ENCODE measurements at regions not wholly inside any gene's neighbourhood (a gene's known extent, or its start where the extent isn't known, plus 50 kb on each side); places are given as distances from the start of the nearest gene placed in this dataset.
"Not testable (repeated sequence)": the region's sequence is repeated elsewhere in the genome, so short reads cannot be mapped to it uniquely, and the experiment has no call there.

DNA sequence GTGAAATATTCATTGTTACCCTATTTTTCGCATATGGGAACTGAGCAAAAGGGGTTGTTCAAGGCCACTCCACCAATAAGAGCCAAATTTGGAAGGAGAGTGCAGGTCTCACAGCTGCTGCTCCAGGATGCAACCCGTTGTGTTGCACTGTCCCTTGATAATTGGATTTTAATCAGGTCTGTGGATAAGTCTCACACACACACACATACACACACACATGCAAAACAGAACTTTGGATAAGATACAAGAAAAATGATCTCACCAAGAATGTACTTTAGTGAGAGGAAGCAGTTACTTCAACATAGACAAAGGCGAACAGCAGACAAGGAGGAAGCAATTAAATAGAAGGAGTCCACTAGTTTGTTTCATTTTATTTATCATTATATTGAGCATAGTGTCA lies 127.3 kb upstream of the EDNRB start:
- Histone ChIP-seq H3K9ac (ENCODE audit: low read length) (no peak overlapping the region), H3K27me3 (ENCODE audit: low read length) (no peaks in the 10 kb centered on the region), H3K9me3 (ENCODE audit: low read length) (no peaks in the 10 kb centered on the region), H3K27ac (ENCODE audit: low read length) (no peak overlapping the region), H3K4me3 (ENCODE audit: low read length) (no peak overlapping the region), H2AFZ (ENCODE audit: low read length) (no peak overlapping the region), H3K9me2 (replicated peaks; ENCODE audit: low read length) (no peaks in the 10 kb centered on the region), H3K36me3 (ENCODE audit: low read depth, low read length) (no peaks in the 10 kb centered on the region), H4K20me1 (ENCODE audit: low read length) (no peaks in the 10 kb centered on the region), H3K4me1 (ENCODE audit: insufficient read depth, low read length) (no peaks in the 10 kb centered on the region), H3F3A (ENCODE audit: low read length, unreplicated experiment) (no peaks in the 10 kb centered on the region), H3K4me2 (ENCODE audit: low read length) (no peak overlapping the region), H3K79me2 (ENCODE audit: low read length) (no peaks in the 10 kb centered on the region)
- ChIA-PET CTCF (no interaction called here), POLR2A (ENCODE audit: unreplicated experiment) (no interaction called here)
- TF ChIP-seq, protein P1, sequence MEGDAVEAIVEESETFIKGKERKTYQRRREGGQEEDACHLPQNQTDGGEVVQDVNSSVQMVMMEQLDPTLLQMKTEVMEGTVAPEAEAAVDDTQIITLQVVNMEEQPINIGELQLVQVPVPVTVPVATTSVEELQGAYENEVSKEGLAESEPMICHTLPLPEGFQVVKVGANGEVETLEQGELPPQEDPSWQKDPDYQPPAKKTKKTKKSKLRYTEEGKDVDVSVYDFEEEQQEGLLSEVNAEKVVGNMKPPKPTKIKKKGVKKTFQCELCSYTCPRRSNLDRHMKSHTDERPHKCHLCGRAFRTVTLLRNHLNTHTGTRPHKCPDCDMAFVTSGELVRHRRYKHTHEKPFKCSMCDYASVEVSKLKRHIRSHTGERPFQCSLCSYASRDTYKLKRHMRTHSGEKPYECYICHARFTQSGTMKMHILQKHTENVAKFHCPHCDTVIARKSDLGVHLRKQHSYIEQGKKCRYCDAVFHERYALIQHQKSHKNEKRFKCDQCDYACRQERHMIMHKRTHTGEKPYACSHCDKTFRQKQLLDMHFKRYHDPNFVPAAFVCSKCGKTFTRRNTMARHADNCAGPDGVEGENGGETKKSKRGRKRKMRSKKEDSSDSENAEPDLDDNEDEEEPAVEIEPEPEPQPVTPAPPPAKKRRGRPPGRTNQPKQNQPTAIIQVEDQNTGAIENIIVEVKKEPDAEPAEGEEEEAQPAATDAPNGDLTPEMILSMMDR (conservative IDR thresholded peaks at IDR 0.05; ENCODE audit: low read depth, low read length) = no peak
- TF ChIP-seq EZH2 (IDR thresholded peaks at IDR 0.05; ENCODE audit: low read length, unreplicated experiment) (no peak), EZH2phosphoT487 (IDR thresholded peaks at IDR 0.05; ENCODE audit: borderline replicate concordance, low read length) (no peak)
- no peak for DNase-seq
- intact Hi-C loops (cut with micrococcal nuclease) = loop anchor here (1.0 to 10.0 kb wide), 2 partner anchors 22 to 151 kb away; no protein-coding TSS in a partner anchor
- ATAC-seq = no peak
- no TSS peak for BruUV-seq (replicated peaks)

DNA sequence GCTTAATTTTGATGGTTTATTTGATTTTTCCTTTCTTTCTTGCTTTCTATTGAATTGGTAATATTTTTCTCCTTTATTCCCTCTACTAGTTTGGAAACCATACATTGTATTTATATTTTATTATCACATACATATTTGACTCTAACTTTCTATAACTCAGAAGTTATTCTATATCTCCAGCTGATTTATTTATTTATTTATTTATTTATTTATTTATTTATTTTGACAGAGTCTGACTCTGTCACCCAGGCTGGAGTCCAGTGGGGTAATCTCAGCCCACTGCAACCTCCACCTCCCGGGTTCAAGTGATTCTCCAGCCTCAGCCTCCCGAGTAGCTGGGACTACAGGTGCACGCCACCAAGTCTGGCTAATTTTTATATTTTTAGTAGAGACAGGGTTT lies 122.7 kb upstream of the EDNRB start:
- CTCF ChIA-PET; H3K27ac ChIP-seq (ENCODE audit: low read length); POLR2A ChIA-PET (ENCODE audit: unreplicated experiment); H3K4me2 ChIP-seq (ENCODE audit: low read length); BruUV-seq (replicated peaks); H3K4me3 ChIP-seq (ENCODE audit: low read length); H3K36me3 ChIP-seq (ENCODE audit: low read depth, low read length); ATAC-seq; H3K27me3 ChIP-seq (ENCODE audit: low read length); DNase-seq; H4K20me1 ChIP-seq (ENCODE audit: low read length); H2AFZ ChIP-seq (ENCODE audit: low read length); H3F3A ChIP-seq (ENCODE audit: low read length, unreplicated experiment); H3K9me3 ChIP-seq (ENCODE audit: low read length); H3K9me2 ChIP-seq (replicated peaks; ENCODE audit: low read length); H3K79me2 ChIP-seq (ENCODE audit: low read length); H3K9ac ChIP-seq (ENCODE audit: low read length); H3K4me1 ChIP-seq (ENCODE audit: insufficient read depth, low read length): not testable (repeated sequence)
- intact Hi-C loops (cut with micrococcal nuclease) = loop anchor here (10.0 kb wide), 1 partner anchor 147 kb away; no protein-coding TSS in a partner anchor

DNA sequence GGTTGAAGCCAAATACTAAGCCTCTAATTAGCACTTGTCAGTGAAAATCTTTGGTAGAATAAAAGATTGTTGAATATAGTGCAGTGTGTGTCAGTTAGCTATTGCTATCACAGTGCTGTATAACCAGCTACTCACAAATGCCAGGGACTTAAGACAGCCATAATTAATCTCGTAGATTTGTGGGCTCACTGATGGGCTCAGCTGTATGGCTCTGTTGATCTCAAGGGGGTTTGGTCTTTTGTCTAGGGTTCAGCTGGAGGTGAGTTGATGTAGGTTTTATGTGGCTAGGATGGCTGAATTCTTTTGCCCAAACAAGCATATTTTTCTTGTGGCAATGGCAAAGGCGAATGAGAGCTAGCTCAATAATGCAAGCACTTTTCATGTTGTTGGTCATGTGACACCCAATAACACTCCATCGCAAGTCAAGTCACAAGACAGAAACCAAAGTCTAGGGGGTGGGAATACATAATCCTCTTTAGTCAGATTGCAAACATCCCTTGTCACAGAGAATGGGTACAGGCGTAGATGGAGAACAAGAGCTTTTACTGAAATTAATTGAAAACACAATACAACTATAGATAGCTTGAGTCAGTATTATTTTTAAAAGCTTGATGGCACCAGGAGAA lies 121.7 kb upstream of the EDNRB start:
- intact Hi-C loops (cut with micrococcal nuclease) = loop anchor here (10.0 kb wide), 1 partner anchor 146 kb away; no protein-coding TSS in a partner anchor
- H4K20me1 ChIP-seq (ENCODE audit: low read length) = no peaks in the 10 kb centered on the region
- H3K36me3 ChIP-seq (ENCODE audit: low read depth, low read length) = no peaks in the 10 kb centered on the region
- no peaks in the 10 kb centered on the region for H3K9me2 ChIP-seq (replicated peaks; ENCODE audit: low read length)
- no peaks in the 10 kb centered on the region for H3F3A ChIP-seq (ENCODE audit: low read length, unreplicated experiment)
- H3K79me2 ChIP-seq (ENCODE audit: low read length) = no peaks in the 10 kb centered on the region
- H3K9me3 ChIP-seq (ENCODE audit: low read length) = no peaks in the 10 kb centered on the region
- no peak overlapping the region for H3K27ac ChIP-seq (ENCODE audit: low read length)
- ATAC-seq (no peak), DNase-seq (no peak)
- no peaks in the 10 kb centered on the region for H3K27me3 ChIP-seq (ENCODE audit: low read length)
- H3K4me3 ChIP-seq (ENCODE audit: low read length) = no peak overlapping the region
- H3K9ac ChIP-seq (ENCODE audit: low read length) = no peak overlapping the region
- no peak overlapping the region for H2AFZ ChIP-seq (ENCODE audit: low read length)
- CTCF ChIA-PET = no interaction called here
- no peak overlapping the region for H3K4me2 ChIP-seq (ENCODE audit: low read length)
- no peaks in the 10 kb centered on the region for H3K4me1 ChIP-seq (ENCODE audit: insufficient read depth, low read length)
- TF ChIP-seq EZH2phosphoT487 (IDR thresholded peaks at IDR 0.05; ENCODE audit: borderline replicate concordance, low read length) (no peak), EZH2 (IDR thresholded peaks at IDR 0.05; ENCODE audit: low read length, unreplicated experiment) (no peak)
- TF ChIP-seq, protein P1 (conservative IDR thresholded peaks at IDR 0.05; ENCODE audit: low read depth, low read length) = no peak
- POLR2A ChIA-PET (ENCODE audit: unreplicated experiment) = no interaction called here
- no TSS peak for BruUV-seq (replicated peaks)
